ENCODE measurements at regions not wholly inside any gene's neighbourhood (a gene's known extent, or its start where the extent isn't known, plus 50 kb on each side); places are given as distances from the start of the nearest gene placed in this dataset.

- DNase-seq (no peak), ATAC-seq (no peak)
- no peak overlapping the region for H3K27ac Mint-ChIP-seq
- no peaks in the 10 kb centered on the region for H3K4me1 Mint-ChIP-seq (ENCODE audit: low read depth)
- ChIA-PET CTCF (no interaction called here), POLR2A (no interaction called here)
- peaks cover 5% of the 10 kb centered on the region for H3K9me3 Mint-ChIP-seq (ENCODE audit: insufficient read depth)
- no peaks in the 10 kb centered on the region for H3K36me3 Mint-ChIP-seq (ENCODE audit: low read depth)
- H3K27me3 Mint-ChIP-seq (ENCODE audit: low read depth), result no peaks in the 10 kb centered on the region
- H3K4me3 Mint-ChIP-seq, result no peak overlapping the region
These were observed 317.1 kb downstream of the MAT2B start for GRCh38 chr5:163822548-163822947.

- Mint-ChIP-seq H3K27ac (no peak overlapping the region), H3K36me3 (ENCODE audit: low read depth) (no peaks in the 10 kb centered on the region), H3K27me3 (ENCODE audit: low read depth) (no peaks in the 10 kb centered on the region), H3K4me1 (ENCODE audit: low read depth) (no peaks in the 10 kb centered on the region), H3K4me3 (no peak overlapping the region), H3K9me3 (ENCODE audit: insufficient read depth) (peaks cover 2% of the 10 kb centered on the region)
- POLR2A ChIA-PET, result no interaction called here
- ATAC-seq (no peak), DNase-seq (no peak)
- CTCF ChIA-PET, result no interaction called here
These were observed 320.2 kb downstream of the MAT2B start for GRCh38 chr5:163825661-163826060.

GRCh38 chr5:163826201-163826600 is 320.8 kb downstream of the MAT2B start:
- H3K36me3 Mint-ChIP-seq (ENCODE audit: low read depth), result no peaks in the 10 kb centered on the region
- ATAC-seq (no peak), DNase-seq (no peak)
- no peaks in the 10 kb centered on the region for H3K27me3 Mint-ChIP-seq (ENCODE audit: low read depth)
- H3K4me3 Mint-ChIP-seq, result no peak overlapping the region
- no peaks in the 10 kb centered on the region for H3K9me3 Mint-ChIP-seq (ENCODE audit: insufficient read depth)
- H3K27ac Mint-ChIP-seq, result no peak overlapping the region
- CTCF ChIA-PET, result no interaction called here
- no peaks in the 10 kb centered on the region for H3K4me1 Mint-ChIP-seq (ENCODE audit: low read depth)
- POLR2A ChIA-PET, result no interaction called here

GRCh38 chr5:163832155-163832554 is 326.7 kb downstream of the MAT2B start:
- Mint-ChIP-seq H3K4me1 (ENCODE audit: low read depth) (no peaks in the 10 kb centered on the region), H3K36me3 (ENCODE audit: low read depth) (no peaks in the 10 kb centered on the region), H3K27me3 (ENCODE audit: low read depth) (no peaks in the 10 kb centered on the region), H3K9me3 (ENCODE audit: insufficient read depth) (no peaks in the 10 kb centered on the region), H3K4me3 (no peak overlapping the region), H3K27ac (no peak overlapping the region)
- CTCF ChIA-PET, result no interaction called here
- no peak for DNase-seq
- no peak for ATAC-seq
- POLR2A ChIA-PET, result no interaction called here

GRCh38 chr5:163838738-163839137 is 333.3 kb downstream of the MAT2B start:
- DNase-seq (no peak), ATAC-seq (no peak)
- no peaks in the 10 kb centered on the region for H3K4me1 Mint-ChIP-seq (ENCODE audit: low read depth)
- H3K36me3 Mint-ChIP-seq (ENCODE audit: low read depth), result no peaks in the 10 kb centered on the region
- POLR2A ChIA-PET, result no interaction called here
- no peak overlapping the region for H3K4me3 Mint-ChIP-seq
- CTCF ChIA-PET, result no interaction called here
- no peaks in the 10 kb centered on the region for H3K27me3 Mint-ChIP-seq (ENCODE audit: low read depth)
- no peak overlapping the region for H3K27ac Mint-ChIP-seq
- H3K9me3 Mint-ChIP-seq (ENCODE audit: insufficient read depth), result peaks cover 4% of the 10 kb centered on the region

- CTCF ChIA-PET, result no interaction called here
- H3K27me3 Mint-ChIP-seq (ENCODE audit: low read depth), result no peaks in the 10 kb centered on the region
- DNase-seq (no peak), ATAC-seq (no peak)
- no peaks in the 10 kb centered on the region for H3K4me1 Mint-ChIP-seq (ENCODE audit: low read depth)
- POLR2A ChIA-PET, result no interaction called here
- H3K27ac Mint-ChIP-seq, result no peak overlapping the region
- H3K36me3 Mint-ChIP-seq (ENCODE audit: low read depth), result no peaks in the 10 kb centered on the region
- H3K4me3 Mint-ChIP-seq, result no peak overlapping the region
- no peaks in the 10 kb centered on the region for H3K9me3 Mint-ChIP-seq (ENCODE audit: insufficient read depth)
These were observed 341.1 kb downstream of the MAT2B start for GRCh38 chr5:163846512-163846911.

GRCh38 chr5:163855754-163856153 is 350.3 kb downstream of the MAT2B start:
- Mint-ChIP-seq H3K27me3 (ENCODE audit: low read depth) (no peaks in the 10 kb centered on the region), H3K36me3 (ENCODE audit: low read depth) (no peaks in the 10 kb centered on the region), H3K27ac (no peak overlapping the region), H3K4me3 (no peak overlapping the region), H3K9me3 (ENCODE audit: insufficient read depth) (peaks cover 16% of the 10 kb centered on the region), H3K4me1 (ENCODE audit: low read depth) (no peaks in the 10 kb centered on the region)
- ChIA-PET CTCF (no interaction called here), POLR2A (no interaction called here)
- DNase-seq (no peak), ATAC-seq (no peak)

GRCh38 chr5:163861670-163862069 is 356.3 kb downstream of the MAT2B start:
- no peak for ATAC-seq
- Mint-ChIP-seq H3K27me3 (ENCODE audit: low read depth) (no peaks in the 10 kb centered on the region), H3K4me1 (ENCODE audit: low read depth) (no peaks in the 10 kb centered on the region), H3K36me3 (ENCODE audit: low read depth) (no peaks in the 10 kb centered on the region), H3K4me3 (no peak overlapping the region), H3K27ac (no peak overlapping the region), H3K9me3 (ENCODE audit: insufficient read depth) (peaks cover 6% of the 10 kb centered on the region)
- ChIA-PET POLR2A (no interaction called here), CTCF (no interaction called here)
- DNase-seq, result no peak

- Mint-ChIP-seq H3K27ac (no peak overlapping the region), H3K36me3 (ENCODE audit: low read depth) (no peaks in the 10 kb centered on the region), H3K9me3 (ENCODE audit: insufficient read depth) (no peaks in the 10 kb centered on the region), H3K27me3 (ENCODE audit: low read depth) (no peaks in the 10 kb centered on the region), H3K4me3 (no peak overlapping the region), H3K4me1 (ENCODE audit: low read depth) (no peaks in the 10 kb centered on the region)
- ATAC-seq (no peak), DNase-seq (no peak)
- ChIA-PET POLR2A (no interaction called here), CTCF (no interaction called here)
These were observed 361.9 kb downstream of the MAT2B start for GRCh38 chr5:163867324-163867723.

GRCh38 chr5:163867738-163868137 is 362.3 kb downstream of the MAT2B start:
- Mint-ChIP-seq H3K36me3 (ENCODE audit: low read depth) (no peaks in the 10 kb centered on the region), H3K27ac (no peak overlapping the region), H3K27me3 (ENCODE audit: low read depth) (no peaks in the 10 kb centered on the region), H3K4me1 (ENCODE audit: low read depth) (no peaks in the 10 kb centered on the region), H3K9me3 (ENCODE audit: insufficient read depth) (no peaks in the 10 kb centered on the region), H3K4me3 (no peak overlapping the region)
- POLR2A ChIA-PET, result no interaction called here
- CTCF ChIA-PET, result no interaction called here
- DNase-seq (no peak), ATAC-seq (no peak)

- DNase-seq, result no peak
- ChIA-PET POLR2A (no interaction called here), CTCF (no interaction called here)
- Mint-ChIP-seq H3K27ac (no peak overlapping the region), H3K9me3 (ENCODE audit: insufficient read depth) (no peaks in the 10 kb centered on the region), H3K36me3 (ENCODE audit: low read depth) (no peaks in the 10 kb centered on the region), H3K27me3 (ENCODE audit: low read depth) (no peaks in the 10 kb centered on the region), H3K4me3 (no peak overlapping the region), H3K4me1 (ENCODE audit: low read depth) (no peaks in the 10 kb centered on the region)
- ATAC-seq, result no peak
These were observed 364.2 kb downstream of the MAT2B start for GRCh38 chr5:163869581-163869980.

GRCh38 chr5:163870441-163870840 is 365.0 kb downstream of the MAT2B start:
- ATAC-seq, result no peak
- POLR2A ChIA-PET, result no interaction called here
- DNase-seq, result no peak

GRCh38 chr5:163874431-163874830 is 369.0 kb downstream of the MAT2B start:
- Mint-ChIP-seq H3K4me3 (no peak overlapping the region), H3K27me3 (ENCODE audit: low read depth) (no peaks in the 10 kb centered on the region), H3K9me3 (ENCODE audit: insufficient read depth) (no peaks in the 10 kb centered on the region), H3K36me3 (ENCODE audit: low read depth) (no peaks in the 10 kb centered on the region), H3K27ac (no peak overlapping the region), H3K4me1 (ENCODE audit: low read depth) (no peaks in the 10 kb centered on the region)
- CTCF ChIA-PET, result no interaction called here
- ATAC-seq (no peak), DNase-seq (no peak)
- POLR2A ChIA-PET, result no interaction called here

More at GRCh38 chr5:163870441-163870840, 365.0 kb downstream of the MAT2B start:
- no peaks in the 10 kb centered on the region for H3K36me3 Mint-ChIP-seq (ENCODE audit: low read depth)
- CTCF ChIA-PET, result no interaction called here
- H3K27me3 Mint-ChIP-seq (ENCODE audit: low read depth), result no peaks in the 10 kb centered on the region
- no peak overlapping the region for H3K27ac Mint-ChIP-seq
- no peaks in the 10 kb centered on the region for H3K9me3 Mint-ChIP-seq (ENCODE audit: insufficient read depth)
- H3K4me3 Mint-ChIP-seq, result no peak overlapping the region
- no peaks in the 10 kb centered on the region for H3K4me1 Mint-ChIP-seq (ENCODE audit: low read depth)

Measured in activated CD8-positive, alpha-beta T cell treated with anti-CD3 and anti-CD28 coated beads, Interleukin-2, amount 10 ng/mL, durations not matched to agents 7 days and 5 days (primary cell).